ENCODE measurements at regions not wholly inside any gene's neighbourhood (a gene's known extent, or its start where the extent isn't known, plus 50 kb on each side); places are given as distances from the start of the nearest gene placed in this dataset.
"Not testable (repeated sequence)": the region's sequence is repeated elsewhere in the genome, so short reads cannot be mapped to it uniquely, and the experiment has no call there.

GRCh38 chr4:100644150-100644549 lies 126.3 kb upstream of the EMCN start:
- no peak for ATAC-seq
- DNase-seq: no peak

- ATAC-seq (no peak), DNase-seq (no peak)
Measured at GRCh38 chr4:100641336-100641735, 123.5 kb upstream of the EMCN start.

GRCh38 chr4:100635899-100636298 lies 118.1 kb upstream of the EMCN start:
- ATAC-seq: no peak
- DNase-seq: no peak

- DNase-seq (no peak), ATAC-seq (no peak)
Measured at GRCh38 chr4:100633269-100633668, 115.4 kb upstream of the EMCN start.

GRCh38 chr4:100632163-100632562 lies 114.3 kb upstream of the EMCN start:
- DNase-seq (no peak), ATAC-seq (no peak)

- ATAC-seq (no peak), DNase-seq (no peak)
Measured at GRCh38 chr4:100631281-100631968, 113.6 kb upstream of the EMCN start.

- no peak for DNase-seq
- ATAC-seq: no peak
Measured at GRCh38 chr4:100630341-100630740, 112.5 kb upstream of the EMCN start.

GRCh38 chr4:100609810-100610209 lies 92.0 kb upstream of the EMCN start:
- ATAC-seq (no peak), DNase-seq (no peak)

GRCh38 chr4:100608651-100609050 lies 90.8 kb upstream of the EMCN start:
- ATAC-seq, DNase-seq: not testable (repeated sequence)

GRCh38 chr4:100605144-100605543 lies 87.3 kb upstream of the EMCN start:
- no peak for DNase-seq
- ATAC-seq: no peak

- no peak for DNase-seq
- no peak for ATAC-seq
Measured at GRCh38 chr4:100593935-100594334, 76.1 kb upstream of the EMCN start.

- no peak for ATAC-seq
- no peak for DNase-seq
Measured at GRCh38 chr4:100591161-100591876, 73.5 kb upstream of the EMCN start.

- DNase-seq (no peak), ATAC-seq (no peak)
Measured at GRCh38 chr4:100590325-100590724, 72.5 kb upstream of the EMCN start.

- DNase-seq: no peak
- no peak for ATAC-seq
Measured at GRCh38 chr4:100588076-100588475, 70.3 kb upstream of the EMCN start.

GRCh38 chr4:100582146-100582545 lies 64.3 kb upstream of the EMCN start:
- DNase-seq: no peak
- no peak for ATAC-seq

- DNase-seq (no peak), ATAC-seq (no peak)
Measured at GRCh38 chr4:100581337-100581736, 63.5 kb upstream of the EMCN start.

- ATAC-seq (no peak), DNase-seq (no peak)
Measured at GRCh38 chr4:100576570-100576969, 58.7 kb upstream of the EMCN start.

- ATAC-seq: no peak
Measured at GRCh38 chr4:100574607-100575006, 56.8 kb upstream of the EMCN start.

GRCh38 chr4:100569196-100569595 lies 51.4 kb upstream of the EMCN start:
- DNase-seq (no peak), ATAC-seq (peak; percentile 23)

More at GRCh38 chr4:100574607-100575006, 56.8 kb upstream of the EMCN start:
- no peak for DNase-seq

All from stimulated activated naive CD8-positive, alpha-beta T cell treated with anti-CD3 and anti-CD28 coated beads, Interleukin-15, Interleukin-2, amounts not matched to agents 100 U/mL and 50 U/mL, for 24 hours (primary cell).